ENCODE measurements at regions not wholly inside any gene's neighbourhood (a gene's known extent, or its start where the extent isn't known, plus 50 kb on each side); places are given as distances from the start of the nearest gene placed in this dataset.

- TF ChIP-seq, protein P1, sequence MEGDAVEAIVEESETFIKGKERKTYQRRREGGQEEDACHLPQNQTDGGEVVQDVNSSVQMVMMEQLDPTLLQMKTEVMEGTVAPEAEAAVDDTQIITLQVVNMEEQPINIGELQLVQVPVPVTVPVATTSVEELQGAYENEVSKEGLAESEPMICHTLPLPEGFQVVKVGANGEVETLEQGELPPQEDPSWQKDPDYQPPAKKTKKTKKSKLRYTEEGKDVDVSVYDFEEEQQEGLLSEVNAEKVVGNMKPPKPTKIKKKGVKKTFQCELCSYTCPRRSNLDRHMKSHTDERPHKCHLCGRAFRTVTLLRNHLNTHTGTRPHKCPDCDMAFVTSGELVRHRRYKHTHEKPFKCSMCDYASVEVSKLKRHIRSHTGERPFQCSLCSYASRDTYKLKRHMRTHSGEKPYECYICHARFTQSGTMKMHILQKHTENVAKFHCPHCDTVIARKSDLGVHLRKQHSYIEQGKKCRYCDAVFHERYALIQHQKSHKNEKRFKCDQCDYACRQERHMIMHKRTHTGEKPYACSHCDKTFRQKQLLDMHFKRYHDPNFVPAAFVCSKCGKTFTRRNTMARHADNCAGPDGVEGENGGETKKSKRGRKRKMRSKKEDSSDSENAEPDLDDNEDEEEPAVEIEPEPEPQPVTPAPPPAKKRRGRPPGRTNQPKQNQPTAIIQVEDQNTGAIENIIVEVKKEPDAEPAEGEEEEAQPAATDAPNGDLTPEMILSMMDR (IDR thresholded peaks at IDR 0.05; ENCODE audit: poor library complexity, severe bottlenecking): peak; percentile 61
- TF ChIP-seq RAD21 (conservative IDR thresholded peaks at IDR 0.05): peak; percentile 62
- TF ChIP-seq, protein P2, sequence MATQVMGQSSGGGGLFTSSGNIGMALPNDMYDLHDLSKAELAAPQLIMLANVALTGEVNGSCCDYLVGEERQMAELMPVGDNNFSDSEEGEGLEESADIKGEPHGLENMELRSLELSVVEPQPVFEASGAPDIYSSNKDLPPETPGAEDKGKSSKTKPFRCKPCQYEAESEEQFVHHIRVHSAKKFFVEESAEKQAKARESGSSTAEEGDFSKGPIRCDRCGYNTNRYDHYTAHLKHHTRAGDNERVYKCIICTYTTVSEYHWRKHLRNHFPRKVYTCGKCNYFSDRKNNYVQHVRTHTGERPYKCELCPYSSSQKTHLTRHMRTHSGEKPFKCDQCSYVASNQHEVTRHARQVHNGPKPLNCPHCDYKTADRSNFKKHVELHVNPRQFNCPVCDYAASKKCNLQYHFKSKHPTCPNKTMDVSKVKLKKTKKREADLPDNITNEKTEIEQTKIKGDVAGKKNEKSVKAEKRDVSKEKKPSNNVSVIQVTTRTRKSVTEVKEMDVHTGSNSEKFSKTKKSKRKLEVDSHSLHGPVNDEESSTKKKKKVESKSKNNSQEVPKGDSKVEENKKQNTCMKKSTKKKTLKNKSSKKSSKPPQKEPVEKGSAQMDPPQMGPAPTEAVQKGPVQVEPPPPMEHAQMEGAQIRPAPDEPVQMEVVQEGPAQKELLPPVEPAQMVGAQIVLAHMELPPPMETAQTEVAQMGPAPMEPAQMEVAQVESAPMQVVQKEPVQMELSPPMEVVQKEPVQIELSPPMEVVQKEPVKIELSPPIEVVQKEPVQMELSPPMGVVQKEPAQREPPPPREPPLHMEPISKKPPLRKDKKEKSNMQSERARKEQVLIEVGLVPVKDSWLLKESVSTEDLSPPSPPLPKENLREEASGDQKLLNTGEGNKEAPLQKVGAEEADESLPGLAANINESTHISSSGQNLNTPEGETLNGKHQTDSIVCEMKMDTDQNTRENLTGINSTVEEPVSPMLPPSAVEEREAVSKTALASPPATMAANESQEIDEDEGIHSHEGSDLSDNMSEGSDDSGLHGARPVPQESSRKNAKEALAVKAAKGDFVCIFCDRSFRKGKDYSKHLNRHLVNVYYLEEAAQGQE (IDR thresholded peaks at IDR 0.05; ENCODE audit: borderline replicate concordance): no peak
These were observed 555.5 kb downstream of the CDH9 start for GRCh38 chr5:26482810-26483375.
